Keratinocyte (primary cell): ENCODE measurements at regions not wholly inside any gene's neighbourhood (a gene's known extent, or its start where the extent isn't known, plus 50 kb on each side); places are given as distances from the start of the nearest gene placed in this dataset.
"Not testable (repeated sequence)": the region's sequence is repeated elsewhere in the genome, so short reads cannot be mapped to it uniquely, and the experiment has no call there.

Source experiments
- CTCF ChIP-seq, 3 experiments: IDR thresholded peaks in 1 of 3; conservative IDR thresholded peaks in 1 of 3; optimal IDR thresholded peaks in 1 of 3; 2 replicates in 2 of 3; 3 replicates in 1 of 3; pipeline versions ENCODE3 to v1.5.1; 2011; ENCODE audit warnings: low read length in 3 of 3, mild to moderate bottlenecking in 3 of 3, moderate library complexity in 2 of 3, control low read depth in 1 of 3, inconsistent platforms in 1 of 3; ENCODE audit not compliant: insufficient read depth in 2 of 3; ENCODE audit errors: extremely low read depth in 1 of 3
- EZH2 ChIP-seq: IDR thresholded peaks from one replicate; pipeline ENCODE4 v1.6.1; 2012; ENCODE audit warnings: inconsistent platforms, mild to moderate bottlenecking, low read length, moderate library complexity

DNA sequence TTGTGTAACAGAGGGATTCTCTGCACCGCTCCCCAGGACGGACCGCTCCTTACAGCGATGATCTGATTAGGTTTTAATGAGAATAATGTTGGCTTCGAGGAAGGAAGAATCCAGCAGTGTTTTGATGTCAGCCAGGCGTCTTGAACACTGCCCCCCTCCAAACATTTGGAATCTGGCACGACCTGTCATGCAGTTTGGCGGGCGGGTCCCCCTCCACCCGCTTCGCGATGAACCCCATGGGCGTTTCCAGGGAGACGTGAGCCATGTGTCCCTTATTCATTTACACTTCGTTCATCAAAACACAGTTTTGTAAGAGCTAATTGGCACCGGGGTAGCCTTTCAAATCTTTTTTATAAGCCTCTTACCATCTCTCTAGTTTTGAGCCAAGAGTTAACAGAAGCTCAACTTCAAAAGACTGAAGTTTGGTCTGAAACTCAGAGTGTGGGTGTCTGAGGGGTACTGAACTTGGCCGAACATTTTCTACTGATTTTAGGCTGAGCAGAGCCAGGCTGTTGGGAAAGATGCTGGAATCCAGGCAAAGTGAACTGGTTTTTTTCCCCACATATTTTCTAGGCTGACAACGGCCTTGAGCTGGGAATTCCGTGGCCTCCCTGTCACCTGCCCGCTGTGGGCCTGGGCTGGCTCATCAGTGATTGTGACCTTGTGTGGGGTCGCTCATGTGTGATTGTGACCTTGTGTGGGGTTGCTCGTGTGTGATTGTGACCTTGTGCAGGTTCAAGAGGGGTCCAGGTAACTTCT, 214.8 kb upstream of the ZNF469 start:
- TF ChIP-seq EZH2; CTCF (optimal IDR thresholded peaks at IDR 0.05 in 1 of 3, IDR thresholded peaks at IDR 0.05 in 1 of 3, conservative IDR thresholded peaks at IDR 0.05 in 1 of 3; ENCODE audit: extremely low read depth in 1 of 3, insufficient read depth in 2 of 3, low read length in 3 of 3): not testable (repeated sequence)
